Hematopoietic multipotent progenitor cell treated with erythropoietin and hydrocortisone succinate and interleukin-3 and kit ligand, for 4 days (in vitro differentiated cells): ENCODE measurements at regions not wholly inside any gene's neighbourhood (a gene's known extent, or its start where the extent isn't known, plus 50 kb on each side); places are given as distances from the start of the nearest gene placed in this dataset.

Experiments
- DNase-seq: peaks from one replicate; pipeline ENCODE4 v3.0.0-alpha.2; 2015

DNA sequence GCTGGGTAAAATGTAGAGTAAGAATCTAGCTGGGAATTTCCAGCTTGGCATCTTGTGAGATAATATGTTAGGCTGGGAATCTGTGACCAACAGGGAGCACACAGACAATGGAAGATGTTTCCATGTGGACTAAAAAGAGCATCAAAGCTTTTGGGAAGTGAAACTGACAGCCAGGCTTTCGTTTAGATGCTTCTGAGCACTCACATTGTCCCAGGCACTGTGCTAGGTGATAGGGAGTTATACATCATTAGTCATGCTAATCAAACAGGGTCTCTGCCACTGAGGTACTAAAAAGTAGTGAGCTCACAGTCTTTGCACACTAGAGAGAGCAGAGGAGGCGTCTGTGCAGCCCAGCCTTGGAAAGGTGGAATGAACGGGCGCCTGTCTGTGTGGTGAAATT lies 101.9 kb upstream of the SCOC start:
- DNase-seq = no peak

DNA sequence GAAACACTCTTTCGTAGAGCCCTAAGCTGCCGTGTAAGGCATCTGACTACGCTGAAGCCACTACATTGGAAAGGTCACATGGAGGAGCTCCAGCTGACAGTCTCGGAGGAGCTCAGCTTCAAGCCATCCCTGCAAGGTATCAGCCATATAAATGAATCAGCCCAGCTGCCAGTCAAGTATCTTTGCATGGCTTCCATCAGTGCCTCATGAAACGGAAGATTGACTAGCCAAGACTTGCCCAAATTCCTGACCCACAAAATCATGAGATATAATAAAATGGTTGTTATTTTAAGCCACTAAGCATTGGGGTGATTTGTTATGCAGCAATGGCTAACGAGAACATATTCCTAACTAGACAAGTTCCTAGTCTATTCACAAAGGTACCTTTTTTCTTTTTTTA lies 104.1 kb upstream of the SCOC start:
- no peak for DNase-seq

DNA sequence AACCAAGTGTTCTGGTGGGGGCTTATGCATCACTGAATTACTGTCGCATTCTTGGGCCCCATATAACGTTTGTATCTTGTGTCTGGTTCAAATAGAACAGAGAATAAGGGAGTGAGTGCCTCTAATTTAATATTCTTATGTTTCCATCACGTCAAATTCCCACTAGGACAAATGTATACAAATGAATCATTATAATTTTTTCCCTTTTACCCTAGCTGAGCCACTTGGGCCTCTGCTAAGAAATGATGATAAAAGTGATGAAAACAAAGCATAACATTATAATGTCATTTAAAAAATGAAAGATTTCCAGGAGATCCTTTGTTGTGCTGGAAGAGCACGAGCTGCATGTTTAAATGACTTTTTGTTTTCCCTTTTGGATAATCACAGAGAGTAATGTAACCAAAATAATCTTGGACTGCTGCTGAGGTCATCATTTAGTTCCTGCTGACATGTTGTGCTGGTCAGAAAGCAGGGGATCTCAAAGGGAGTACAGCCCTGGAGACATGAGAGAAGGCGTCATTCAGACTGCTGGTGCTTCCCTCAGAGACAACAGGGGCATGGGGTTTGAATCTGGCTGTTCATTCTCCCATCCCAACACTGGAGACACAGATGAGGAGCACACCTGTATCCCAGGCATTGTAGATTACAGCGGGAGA lies 105.1 kb upstream of the SCOC start:
- DNase-seq = no peak

DNA sequence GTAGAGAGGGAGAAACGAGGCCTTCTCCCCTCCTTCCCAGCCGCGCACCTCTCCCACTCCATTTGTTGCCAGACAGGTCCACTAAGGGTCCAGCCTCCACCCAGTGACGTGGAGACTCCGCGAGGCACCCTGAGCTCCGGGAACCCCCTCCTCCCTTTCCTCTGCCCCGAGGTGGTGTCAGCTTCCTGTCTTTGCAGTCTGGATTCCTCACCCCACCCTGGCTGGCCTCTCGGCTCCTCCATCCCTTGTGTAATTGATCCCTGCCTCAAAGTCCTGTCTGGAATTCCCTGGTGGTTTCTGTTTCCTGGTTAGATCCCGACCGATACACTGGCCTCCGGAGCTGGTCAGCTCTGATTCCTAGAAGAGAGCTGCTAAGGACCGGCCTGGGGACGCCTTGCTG lies 105.9 kb upstream of the SCOC start:
- no peak for DNase-seq

DNA sequence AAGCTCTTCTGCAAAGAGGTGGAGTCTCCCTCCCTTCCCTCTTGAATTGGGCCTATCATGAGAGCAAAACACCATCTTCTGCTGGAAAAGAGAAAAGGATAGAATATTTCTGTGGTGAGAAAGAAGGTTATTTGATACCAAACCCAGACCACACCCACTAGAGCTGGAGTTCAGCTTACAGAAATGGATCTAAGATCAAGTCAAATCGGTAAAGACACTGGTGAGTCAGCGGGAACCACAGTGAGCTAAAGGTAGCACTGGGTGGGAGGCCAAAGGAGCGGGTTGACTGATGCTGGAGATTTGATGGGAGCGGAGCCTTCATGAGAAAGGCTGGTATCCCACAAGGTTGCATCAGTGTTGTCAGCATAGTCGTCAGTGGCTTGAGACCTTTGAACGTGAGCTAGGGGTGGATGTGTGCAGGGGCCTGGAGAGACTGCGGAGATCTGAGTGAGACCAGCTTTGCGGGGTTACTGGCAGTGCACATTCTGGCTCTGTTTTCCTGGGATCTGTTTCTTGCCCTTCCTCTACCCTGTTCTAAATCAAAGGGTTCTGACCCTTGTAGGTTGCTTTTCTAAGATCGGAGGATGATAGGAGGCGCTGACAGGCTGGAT lies 106.4 kb upstream of the SCOC start:
- DNase-seq = no peak

DNA sequence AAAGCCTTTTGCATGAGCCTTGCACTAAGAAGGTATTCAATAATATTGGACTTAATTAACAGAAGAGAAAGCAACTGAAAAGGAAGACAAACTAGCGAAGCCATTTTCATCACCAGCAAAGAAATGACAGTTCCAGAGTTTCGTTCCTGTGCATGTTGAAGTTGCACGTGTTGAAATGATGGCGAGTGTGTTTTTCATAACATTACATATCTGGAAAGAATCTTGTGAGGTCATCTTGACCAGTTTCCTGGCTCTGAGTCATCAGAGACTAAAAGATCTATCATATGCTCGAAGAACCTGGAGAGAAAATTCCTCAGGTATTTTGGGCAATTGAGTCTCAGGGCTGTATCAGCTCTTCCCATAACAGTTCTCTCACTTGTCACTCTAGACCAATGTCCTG lies 106.2 kb upstream of the MAML3 start:
- no peak for DNase-seq

DNA sequence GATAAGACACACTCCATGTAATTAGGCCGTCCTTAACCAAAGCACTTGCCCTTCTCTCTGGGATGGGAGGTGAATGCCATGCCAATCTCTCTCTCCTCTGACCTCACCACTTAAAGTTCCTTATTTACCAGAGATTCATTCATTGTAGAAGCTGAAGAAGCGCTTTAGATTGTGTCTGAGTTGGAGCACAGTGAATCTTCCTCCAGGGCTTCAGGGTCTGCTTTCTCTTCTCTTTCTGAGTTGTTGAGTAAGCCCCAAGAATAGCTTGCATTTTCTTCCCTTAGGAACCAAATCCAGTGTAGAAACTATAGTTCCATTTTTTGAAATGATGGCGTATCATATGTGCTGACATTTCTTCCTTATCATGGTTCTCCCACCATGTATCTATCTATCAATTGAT lies 104.5 kb upstream of the MAML3 start:
- no peak for DNase-seq

DNA sequence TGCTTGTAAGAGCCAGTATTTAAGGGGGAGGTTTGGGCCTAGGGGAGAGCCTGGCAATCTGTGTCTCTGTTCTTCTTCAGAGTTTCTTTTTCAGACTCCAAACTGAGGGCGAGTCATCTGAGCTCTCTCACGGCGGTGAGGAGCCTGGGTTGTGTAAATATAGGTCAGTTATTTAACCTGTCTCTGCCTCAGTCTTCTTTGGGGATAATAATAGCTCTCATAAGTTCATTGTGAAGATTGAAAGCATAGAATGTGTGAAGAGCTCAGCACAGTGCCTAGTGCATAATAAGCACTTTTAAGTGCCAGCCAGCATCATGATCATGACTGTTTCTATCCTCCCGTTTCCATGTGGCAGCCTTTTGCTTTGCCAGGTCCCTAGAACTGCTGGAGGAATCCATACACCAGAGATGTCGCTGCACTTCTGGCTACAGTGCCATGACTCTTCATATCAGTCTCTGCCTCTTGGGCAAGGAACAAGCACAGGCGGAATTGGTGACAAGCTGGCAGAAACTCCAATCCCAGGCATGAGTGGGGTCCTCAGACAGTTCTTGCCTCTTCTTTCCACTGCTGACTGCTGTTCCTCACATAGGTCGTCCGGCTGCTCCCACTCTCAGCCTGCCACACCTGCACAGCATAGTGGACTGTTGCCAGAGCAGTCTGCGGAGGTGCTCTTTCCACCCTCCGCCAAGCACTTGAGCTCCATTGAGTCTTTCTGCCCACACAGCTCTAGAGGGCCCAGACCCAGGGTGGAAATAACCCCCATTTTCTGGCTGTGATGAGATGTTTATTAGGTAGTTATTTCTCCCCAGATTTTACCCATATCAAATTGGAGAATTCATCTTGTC lies 103.7 kb upstream of the MAML3 start:
- no peak for DNase-seq

DNA sequence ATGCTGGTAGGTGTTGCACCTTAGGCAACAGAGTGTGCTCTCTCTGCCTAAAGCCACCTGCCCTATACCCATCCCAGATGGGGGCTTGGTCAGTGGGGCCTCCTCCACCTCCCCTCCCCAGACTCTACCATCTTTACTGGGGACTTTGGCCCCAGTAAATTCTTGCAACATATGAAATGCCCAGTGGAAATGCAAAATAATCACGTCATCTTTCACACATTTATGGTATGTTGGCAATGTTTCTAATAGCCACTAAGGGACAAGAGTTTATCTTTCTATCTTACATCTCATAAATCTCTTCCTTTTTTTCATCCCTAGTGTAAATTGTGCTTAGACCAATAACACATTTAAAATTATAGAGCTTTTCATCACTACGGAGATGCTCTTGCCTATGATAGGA lies 103.0 kb upstream of the MAML3 start:
- no peak for DNase-seq

DNA sequence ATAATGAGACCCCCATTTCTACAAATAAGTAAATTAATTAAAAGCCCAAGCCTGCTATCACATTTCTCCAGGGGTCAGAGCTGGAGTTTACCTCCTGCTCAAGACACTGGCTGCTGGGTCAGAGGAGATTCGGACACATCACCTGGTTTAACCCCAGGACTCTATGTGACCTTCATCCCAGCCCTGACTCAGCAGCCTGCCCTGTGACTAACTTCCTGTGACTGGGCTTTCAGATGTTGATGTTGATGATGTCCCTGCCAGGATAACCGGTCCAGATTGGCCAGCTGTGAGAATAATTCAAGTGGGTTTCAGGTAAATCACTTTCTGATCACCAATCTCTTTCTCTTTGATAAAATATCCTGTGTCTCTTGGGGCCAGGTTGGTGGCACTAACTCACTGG lies 102.4 kb upstream of the MAML3 start:
- no peak for DNase-seq

DNA sequence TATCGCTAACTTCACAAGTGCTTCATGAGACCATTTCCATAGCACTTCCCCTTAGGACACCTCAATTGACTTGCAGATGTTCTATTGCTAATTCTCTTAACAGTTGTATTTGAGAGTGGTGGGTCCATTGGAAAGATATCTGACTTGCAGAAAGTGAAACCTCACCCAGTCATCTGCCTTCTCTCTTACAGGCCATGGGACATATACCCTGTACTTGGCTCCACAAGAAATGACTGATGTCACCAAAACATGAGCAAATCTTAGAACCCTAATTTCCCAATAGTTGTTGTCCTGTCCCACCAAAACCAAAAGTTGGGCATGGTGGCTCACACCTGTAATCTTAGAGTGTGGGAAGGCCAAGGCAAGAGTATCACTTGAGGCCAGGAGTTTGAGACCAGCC lies 101.9 kb upstream of the MAML3 start:
- no peak for DNase-seq

DNA sequence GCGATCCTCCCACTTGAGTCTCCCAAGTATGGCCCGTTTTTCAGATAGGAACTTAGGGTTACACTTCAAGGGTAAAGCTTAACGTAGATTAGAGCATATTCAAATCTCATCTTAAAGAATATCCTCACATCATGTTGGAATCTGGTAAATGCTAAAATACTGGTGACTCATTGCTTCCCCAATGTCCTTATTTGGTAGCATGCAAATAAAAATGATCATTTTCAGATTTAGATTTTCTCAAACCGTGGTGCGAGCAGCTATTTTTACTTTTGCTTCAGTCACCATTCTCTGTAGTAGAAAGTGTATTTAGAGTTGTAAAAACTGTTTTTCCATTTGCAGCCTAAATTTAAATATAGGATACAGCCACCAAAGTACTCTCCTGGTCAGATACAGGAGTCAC lies 101.5 kb upstream of the MAML3 start:
- DNase-seq = no peak

DNA sequence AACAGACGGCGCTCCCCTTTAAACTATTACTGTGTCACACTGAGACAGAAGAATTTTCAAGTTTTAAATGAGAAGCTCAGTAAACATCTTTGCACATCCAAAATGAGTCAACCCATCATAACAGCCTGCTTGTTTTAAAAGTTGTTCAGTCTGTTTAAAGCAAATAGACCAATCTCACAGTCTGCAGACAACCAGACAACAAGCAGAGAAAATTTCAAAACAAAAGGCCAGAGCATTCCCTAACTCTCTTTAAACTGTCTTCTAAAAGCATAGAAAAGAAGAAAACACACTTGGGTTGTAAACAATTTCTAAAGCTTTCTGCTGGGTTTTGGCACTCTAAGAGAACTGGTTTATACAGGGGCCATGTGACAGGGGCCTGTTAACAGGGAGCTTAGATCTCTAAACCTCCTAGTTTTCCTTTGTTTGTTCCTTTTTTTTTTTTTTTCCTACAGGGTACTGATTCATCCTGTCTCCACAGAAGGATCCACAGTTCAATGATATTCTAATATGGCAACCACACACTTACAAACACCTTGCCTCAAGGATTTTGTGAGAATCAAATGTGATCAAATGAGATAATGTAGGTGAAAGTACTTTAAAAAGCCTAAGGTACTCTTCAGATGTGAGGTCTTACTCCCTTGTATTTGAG lies 100.8 kb upstream of the MAML3 start:
- no peak for DNase-seq

DNA sequence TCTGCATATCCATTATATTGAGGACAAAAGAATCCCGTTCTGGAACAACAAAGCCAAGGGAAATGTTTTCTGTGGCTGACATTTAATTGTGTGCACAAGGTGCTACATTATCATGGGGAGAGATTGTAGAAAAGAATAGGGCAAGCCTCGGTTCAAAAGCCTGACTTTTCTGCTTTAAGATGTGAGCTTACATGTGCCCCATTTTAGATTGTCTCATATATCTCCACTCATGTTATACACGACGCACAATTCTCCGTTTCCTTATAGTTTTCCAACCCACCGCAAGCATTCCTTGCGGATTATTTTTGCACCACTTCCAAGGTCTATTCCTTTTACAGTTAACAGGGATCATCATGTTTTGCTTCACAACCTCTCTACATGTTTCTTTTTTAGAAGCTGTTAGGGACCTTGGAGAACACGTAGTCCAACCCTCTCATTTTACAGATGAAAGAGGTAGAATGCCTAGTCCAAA lies 99.6 kb upstream of the MAML3 start:
- no peak for DNase-seq

DNA sequence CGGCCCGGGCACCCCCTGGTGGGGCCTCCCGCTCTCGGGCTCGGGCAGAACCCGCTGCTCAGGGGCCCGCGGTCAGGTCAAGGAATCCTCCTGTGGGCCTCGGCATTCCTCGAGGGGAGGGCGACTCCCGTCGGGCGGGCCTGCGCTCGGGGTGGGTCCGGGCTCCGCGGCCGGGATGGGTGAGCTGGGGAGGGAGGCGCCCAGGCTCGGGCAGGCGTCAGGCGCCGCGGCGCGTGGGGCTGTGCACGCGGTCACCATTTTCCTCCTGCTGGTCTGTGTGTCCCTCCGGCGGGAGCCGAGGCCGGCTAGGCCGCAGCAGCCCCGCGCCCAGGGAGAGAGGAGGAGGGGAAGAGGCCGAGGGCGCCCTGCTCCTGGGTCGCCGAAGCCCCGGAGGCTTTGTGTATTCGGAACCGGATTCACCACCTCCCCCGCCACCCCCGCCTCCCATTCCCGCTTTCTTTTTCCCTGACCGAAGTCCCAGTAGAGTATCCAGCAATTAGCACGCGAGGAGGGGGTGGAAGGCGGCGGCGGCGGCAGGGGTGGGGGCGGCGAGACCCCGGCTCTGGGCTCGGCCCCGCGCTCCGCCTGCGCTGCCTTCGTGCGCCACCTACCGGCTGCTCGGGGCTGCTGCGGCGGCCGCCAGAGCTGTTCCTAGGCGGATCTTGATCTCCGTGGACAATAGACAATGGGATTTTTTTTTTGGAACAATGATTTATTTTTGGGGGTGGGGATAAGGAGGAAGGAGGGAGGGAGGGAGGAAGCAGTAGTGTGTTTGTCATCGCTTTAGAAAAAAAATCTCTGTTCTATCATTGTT lies 99.0 kb upstream of the MAML3 start:
- DNase-seq = peak; percentile 70

DNA sequence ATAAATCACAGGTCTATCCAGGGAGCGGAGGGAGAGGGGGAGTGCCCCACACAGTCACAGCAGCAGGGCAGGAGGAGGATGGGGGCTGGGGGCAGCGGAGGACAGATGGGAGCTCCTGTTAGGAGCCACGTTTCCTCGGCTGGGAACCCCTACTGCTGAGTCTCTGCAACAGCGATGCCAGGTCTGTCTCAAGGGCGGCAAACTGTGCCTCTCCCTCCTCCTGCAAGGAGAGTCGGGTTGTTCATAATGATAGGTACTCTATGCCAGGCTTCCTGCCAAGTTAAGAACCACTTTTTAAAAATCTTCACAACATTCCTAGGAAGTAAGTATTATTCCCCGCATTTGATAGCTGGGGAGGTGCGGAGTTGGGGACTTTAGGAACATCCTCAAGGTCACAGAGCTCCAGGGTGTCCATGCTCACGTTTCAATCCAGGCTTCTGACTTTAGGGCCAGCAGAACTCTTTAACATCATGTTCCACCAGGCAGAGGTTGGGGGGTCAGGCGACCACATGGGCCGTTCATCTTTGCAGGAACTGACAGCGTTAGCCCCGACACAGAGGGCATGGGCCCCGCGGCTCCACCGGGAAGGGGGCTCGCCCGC lies 98.3 kb upstream of the MAML3 start:
- peak; percentile 70 for DNase-seq

DNA sequence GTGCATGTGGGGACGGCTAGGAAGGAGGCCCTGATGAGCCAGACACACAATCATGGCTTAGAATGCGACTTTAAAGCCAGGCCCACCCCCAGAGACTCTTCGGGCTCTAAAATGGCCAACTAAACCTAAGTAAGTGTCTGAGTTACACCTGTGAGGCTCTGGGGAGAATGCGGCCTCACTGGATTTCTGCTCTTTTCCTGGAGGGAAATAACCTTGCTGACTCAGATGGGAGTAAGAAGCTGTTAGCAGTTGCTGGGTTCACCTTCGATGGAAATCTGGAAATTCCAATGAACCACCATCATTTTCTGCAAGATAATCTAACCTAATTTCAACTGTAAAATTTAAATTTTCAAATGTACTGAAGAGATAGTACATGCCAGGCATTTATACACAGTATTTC lies 97.6 kb upstream of the MAML3 start:
- DNase-seq = no peak

DNA sequence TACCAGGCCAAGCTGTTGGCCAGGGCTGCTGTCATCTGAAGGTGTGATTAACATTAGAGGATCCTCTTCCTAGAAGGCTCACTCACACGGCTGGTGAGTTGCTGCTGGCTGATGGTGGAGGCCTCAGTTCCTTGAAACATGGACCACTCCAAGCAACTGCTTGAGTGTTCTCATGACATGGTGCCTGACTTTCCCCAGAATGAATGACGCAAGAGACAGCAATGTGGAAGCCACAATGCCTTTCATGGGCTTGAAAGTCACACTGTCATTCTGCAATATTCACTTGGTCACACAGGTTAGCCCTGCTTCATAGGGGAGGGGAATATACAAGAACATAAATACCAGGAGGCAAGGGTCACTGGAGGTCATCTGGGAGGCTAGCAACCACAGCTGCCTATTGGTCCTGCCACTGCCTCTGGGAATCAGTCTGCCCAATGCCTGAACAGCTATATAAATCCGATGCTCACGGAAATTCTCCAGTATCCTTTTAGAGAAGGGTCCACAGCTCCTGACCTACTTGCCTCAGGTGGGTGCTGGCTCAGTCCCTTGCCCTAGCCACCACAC lies 97.1 kb upstream of the MAML3 start:
- peak; percentile 62 for DNase-seq

DNA sequence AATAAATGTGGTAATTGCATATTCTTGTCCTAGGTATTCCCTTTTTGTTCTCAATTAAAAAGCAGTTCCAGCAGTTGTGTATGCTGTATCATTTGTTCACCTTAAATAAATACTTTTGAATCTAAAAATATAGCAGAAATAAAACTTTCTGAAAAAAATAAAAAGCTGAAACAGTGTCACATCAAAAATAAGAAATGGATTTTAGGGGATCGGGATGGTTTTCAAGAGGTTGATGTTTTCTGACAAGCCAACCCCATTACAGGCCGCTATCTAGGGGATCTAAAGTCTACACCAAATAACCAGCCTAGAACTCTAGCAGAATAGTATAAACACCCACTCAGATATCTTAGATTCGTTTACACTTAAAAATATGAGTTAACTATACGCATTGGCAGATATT lies 95.4 kb upstream of the MAML3 start:
- peak; percentile 66 for DNase-seq

DNA sequence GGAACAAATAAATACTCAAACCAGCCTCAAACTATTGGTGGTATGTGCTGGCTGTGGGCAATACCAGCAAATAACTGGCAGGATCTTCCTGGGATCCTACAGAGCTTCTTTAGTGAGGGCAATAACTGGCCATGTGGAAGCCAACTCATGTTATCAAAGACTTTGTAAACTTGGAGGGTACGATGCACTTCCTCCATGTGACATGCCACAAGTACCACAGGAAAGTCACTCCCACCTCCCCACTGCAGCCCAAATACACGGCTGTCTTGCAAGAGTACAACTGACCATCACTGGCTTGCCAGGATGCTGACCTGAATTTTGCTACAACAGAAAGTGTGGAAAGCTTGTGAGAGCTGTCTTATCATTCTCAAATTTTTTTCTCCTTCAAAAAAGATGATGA lies 93.3 kb upstream of the MAML3 start:
- peak; percentile 69 for DNase-seq

DNA sequence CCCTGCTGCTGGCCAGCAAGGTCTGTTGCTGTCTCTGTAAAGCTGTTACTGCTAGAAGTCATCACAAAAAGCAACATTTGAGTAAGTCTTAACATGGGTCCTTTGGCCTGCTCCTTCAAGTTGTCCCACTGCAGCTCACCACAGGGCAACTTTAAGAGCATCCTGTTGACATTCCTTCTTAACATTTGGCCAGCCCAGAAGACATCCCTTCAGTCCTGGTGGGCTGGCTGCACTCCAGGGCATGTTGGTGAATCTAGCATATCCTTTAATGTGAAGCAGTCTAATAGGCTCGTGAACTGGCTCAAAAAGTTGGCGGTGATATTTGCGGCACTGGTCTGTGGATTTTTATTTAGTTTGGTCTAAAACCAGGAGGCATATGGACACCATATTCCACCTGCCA lies 92.2 kb upstream of the MAML3 start:
- DNase-seq = no peak

DNA sequence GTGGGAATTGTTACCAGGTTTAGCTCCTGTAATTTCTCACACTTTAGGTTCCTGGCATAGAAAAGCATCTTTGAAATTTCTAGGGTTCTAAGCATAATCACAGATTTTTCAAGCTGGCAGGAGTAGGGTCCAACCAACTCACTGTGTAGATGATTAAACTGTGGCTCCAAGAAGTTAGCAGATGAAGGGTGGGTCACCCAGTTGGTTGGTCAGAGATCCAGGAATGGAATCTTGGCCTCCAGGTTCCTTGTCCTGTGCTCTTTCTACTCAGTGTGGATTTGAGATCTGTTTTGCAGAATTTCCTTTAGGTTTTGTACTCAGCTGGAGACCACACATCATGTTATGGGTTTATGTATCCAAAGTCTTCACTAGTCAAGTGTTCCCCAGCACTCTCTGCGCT lies 90.3 kb upstream of the MAML3 start:
- no peak for DNase-seq
